Loucy (cell line): ENCODE measurements at regions not wholly inside any gene's neighbourhood (a gene's known extent, or its start where the extent isn't known, plus 50 kb on each side); places are given as distances from the start of the nearest gene placed in this dataset.
"Not testable (repeated sequence)": the region's sequence is repeated elsewhere in the genome, so short reads cannot be mapped to it uniquely, and the experiment has no call there.

Source experiments
- H2AFZ ChIP-seq: fragments of 200-600 bp; sonication (generic); 2 replicates; pipeline ENCODE4 v1.6.0; 2016; ENCODE audit warnings: antibody characterized with exemption, mild to moderate bottlenecking, low read length, moderate library complexity
- H3F3A ChIP-seq: fragments of 200-600 bp; 2 replicates; pipeline ENCODE4 v1.6.0; 2016; ENCODE audit warnings: antibody characterized with exemption, low read depth, mild to moderate bottlenecking
- H3K27me3 ChIP-seq: fragments of 200-600 bp; sonication (generic); 2 replicates; pipeline ENCODE4 v1.6.1; 2014; ENCODE audit warnings: low read length, mild to moderate bottlenecking; ENCODE audit not compliant: insufficient read depth, poor library complexity, severe bottlenecking
- H3K36me3 ChIP-seq: fragments of 200-600 bp; sonication (generic); 2 replicates; pipeline ENCODE4 v1.6.1; 2016; ENCODE audit warnings: low read length; ENCODE audit not compliant: insufficient read depth
- H3K4me1 ChIP-seq: fragments of 200-600 bp; sonication (generic); 2 replicates; pipeline ENCODE4 v1.5.1; 2014; ENCODE audit warnings: low read length, mild to moderate bottlenecking; ENCODE audit not compliant: insufficient read depth, poor library complexity, severe bottlenecking
- H3K4me2 ChIP-seq: fragments of 200-600 bp; sonication (generic); 2 replicates; pipeline ENCODE4 v1.6.0; 2014; ENCODE audit warnings: antibody characterized with exemption, low read length, low read depth, mild to moderate bottlenecking; ENCODE audit not compliant: poor library complexity, severe bottlenecking
- H3K4me3 ChIP-seq: fragments of 200-600 bp; sonication (generic); 2 replicates; pipeline ENCODE4 v1.5.1; 2014; ENCODE audit warnings: low read length, mild to moderate bottlenecking, mixed read lengths; ENCODE audit not compliant: poor library complexity, severe bottlenecking
- H3K79me2 ChIP-seq: fragments of 200-600 bp; sonication (generic); 2 replicates; pipeline ENCODE4 v1.6.1; 2014; ENCODE audit warnings: low read length; ENCODE audit not compliant: insufficient read depth
- H3K9ac ChIP-seq: fragments of 200-600 bp; sonication (generic); 2 replicates; pipeline ENCODE4 v1.6.0; 2014; ENCODE audit warnings: mild to moderate bottlenecking, low read depth, low read length, moderate library complexity; ENCODE audit not compliant: poor library complexity, severe bottlenecking
- H3K9me2 ChIP-seq: fragments of 200-600 bp; sonication (generic); replicated peaks from 2 replicates; pipeline ENCODE4 v1.6.1; 2016; ENCODE audit warnings: low read depth, low read length, mixed read lengths
- H3K9me3 ChIP-seq: fragments of 200-600 bp; sonication (generic); 2 replicates; pipeline ENCODE4 v1.6.1; 2014; ENCODE audit warnings: mild to moderate bottlenecking, antibody characterized with exemption, low read length, low read depth; ENCODE audit not compliant: insufficient read depth
- H4K20me1 ChIP-seq: fragments of 200-600 bp; sonication (generic); 2 replicates; pipeline ENCODE4 v1.6.0; 2014; ENCODE audit warnings: antibody characterized with exemption, low read length, mild to moderate bottlenecking; ENCODE audit not compliant: insufficient read depth, poor library complexity, severe bottlenecking
- CTCF ChIP-seq: fragments of 200-600 bp; sonication (generic); conservative IDR thresholded peaks from 2 replicates; pipeline ENCODE4 v1.5.1; 2014; ENCODE audit warnings: mild to moderate bottlenecking, antibody characterized with exemption, low read length
- EZH2phosphoT487 ChIP-seq: fragments of 200-600 bp; IDR thresholded peaks from 2 replicates; pipeline ENCODE4 v1.6.1; 2018; ENCODE audit warnings: antibody characterized with exemption, mild to moderate bottlenecking, moderate library complexity, borderline replicate concordance

GRCh38 chr2:175326801-175327200, 145.3 kb upstream of the ATP5MC3 start:
- no peaks in the 10 kb centered on the region for H3K79me2 ChIP-seq
- H3K9ac ChIP-seq: no peak overlapping the region
- no peaks in the 10 kb centered on the region for H3K9me2 ChIP-seq
- no peak overlapping the region for H3K4me3 ChIP-seq
- H4K20me1 ChIP-seq: no peaks in the 10 kb centered on the region
- no peak for TF ChIP-seq EZH2phosphoT487
- no peak for TF ChIP-seq CTCF
- H2AFZ ChIP-seq: no peak overlapping the region
- no peaks in the 10 kb centered on the region for H3K27me3 ChIP-seq
- H3K4me2 ChIP-seq: no peak overlapping the region
- H3K4me1 ChIP-seq: peaks cover 28% of the 10 kb centered on the region
- peaks cover 4% of the 10 kb centered on the region; the same call in 1 of the 2 replicates for H3F3A ChIP-seq
- peaks cover 27% of the 10 kb centered on the region for H3K9me3 ChIP-seq
- no peaks in the 10 kb centered on the region for H3K36me3 ChIP-seq

DNA sequence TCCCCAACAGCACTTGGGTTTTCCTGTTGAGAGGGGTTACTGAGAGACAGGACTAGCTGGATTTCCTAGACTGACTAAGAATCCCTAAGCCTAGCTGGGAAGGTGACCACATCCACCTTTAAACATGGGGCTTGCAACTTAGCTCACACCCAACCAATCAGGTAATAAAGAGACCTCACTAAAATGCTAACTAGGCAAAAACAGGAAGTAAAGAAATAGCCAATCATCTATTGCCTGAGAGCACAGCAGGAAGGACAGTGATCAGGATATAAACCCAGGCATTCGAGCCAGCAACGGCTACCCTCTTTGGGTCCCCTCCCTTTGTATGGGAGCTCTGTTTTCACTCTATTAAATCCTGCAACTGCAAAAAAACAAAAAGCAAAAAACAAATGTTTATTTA, 144.7 kb upstream of the ATP5MC3 start:
- not testable (repeated sequence) for H3K27me3 ChIP-seq, H2AFZ ChIP-seq, H4K20me1 ChIP-seq, H3K4me2 ChIP-seq, H3K36me3 ChIP-seq, H3K9me2 ChIP-seq, H3F3A ChIP-seq, H3K79me2 ChIP-seq, H3K4me3 ChIP-seq, H3K9ac ChIP-seq
- Histone ChIP-seq H3K4me1 (peaks cover 33% of the 10 kb centered on the region), H3K9me3 (peaks cover 27% of the 10 kb centered on the region)

GRCh38 chr2:175323162-175323561, 141.7 kb upstream of the ATP5MC3 start:
- H3F3A ChIP-seq: peaks cover 4% of the 10 kb centered on the region; the same call in 1 of the 2 replicates
- H3K9me2 ChIP-seq: no peaks in the 10 kb centered on the region
- H2AFZ ChIP-seq: peak overlapping the region; percentile 38
- no peaks in the 10 kb centered on the region for H3K79me2 ChIP-seq
- no peaks in the 10 kb centered on the region for H3K36me3 ChIP-seq
- peak overlapping the region; percentile 70 for H3K4me2 ChIP-seq
- TF ChIP-seq CTCF (no peak), EZH2phosphoT487 (no peak)
- no peaks in the 10 kb centered on the region for H4K20me1 ChIP-seq
- H3K27me3 ChIP-seq: no peaks in the 10 kb centered on the region
- peaks cover 27% of the 10 kb centered on the region for H3K9me3 ChIP-seq
- peak overlapping the region; percentile 39 for H3K9ac ChIP-seq
- H3K4me1 ChIP-seq: peaks cover 27% of the 10 kb centered on the region
- peak overlapping the region; percentile 52 for H3K4me3 ChIP-seq

DNA sequence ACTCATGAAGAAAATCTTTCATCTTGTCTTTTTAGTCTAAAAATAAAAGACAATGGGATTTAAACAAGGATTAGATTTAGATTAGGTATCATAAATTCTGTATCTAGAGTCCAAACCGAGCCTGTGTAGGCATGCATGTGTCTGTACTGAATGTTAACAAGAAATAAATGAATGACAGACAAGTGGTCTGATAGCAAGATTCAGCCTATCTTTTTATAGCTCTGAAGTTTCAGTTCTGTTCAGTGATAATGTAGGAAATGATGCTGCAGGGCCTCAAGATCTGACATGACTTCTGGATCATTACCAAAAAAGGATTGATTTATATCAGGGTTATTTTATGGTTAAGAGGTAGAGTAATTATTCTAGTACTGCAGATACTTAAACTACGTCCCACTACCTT, 137.0 kb upstream of the ATP5MC3 start:
- Histone ChIP-seq H3K4me3 (no peak overlapping the region), H3F3A (peaks cover 3% of the 10 kb centered on the region; the same call in 1 of the 2 replicates), H3K4me2 (no peak overlapping the region), H2AFZ (no peak overlapping the region), H3K79me2 (no peaks in the 10 kb centered on the region), H4K20me1 (no peaks in the 10 kb centered on the region), H3K9me2 (no peaks in the 10 kb centered on the region), H3K9me3 (no peaks in the 10 kb centered on the region), H3K4me1 (peaks cover 44% of the 10 kb centered on the region), H3K27me3 (no peaks in the 10 kb centered on the region), H3K36me3 (no peaks in the 10 kb centered on the region), H3K9ac (no peak overlapping the region)
- TF ChIP-seq CTCF (no peak), EZH2phosphoT487 (no peak)
